Stimulated activated CD8-positive, alpha-beta memory T cell treated with anti-CD3 and anti-CD28 coated beads, Interleukin-4, amount 100 ng/mL, for 1 hour (primary cell): ENCODE measurements at regions not wholly inside any gene's neighbourhood (a gene's known extent, or its start where the extent isn't known, plus 50 kb on each side); places are given as distances from the start of the nearest gene placed in this dataset.

ENCODE experiments used
- DNase-seq, 2 donors: peaks; one replicate each; pipeline ENCODE4 v3.0.0-alpha.2; 2020; ENCODE audit warnings: low read depth in 2 of 2, low spot score in 1 of 2

GRCh38 chr1:5435414-5435813 is 556.8 kb downstream of the NPHP4 start:
- no peak for DNase-seq

GRCh38 chr1:5432436-5432835 is 559.8 kb downstream of the NPHP4 start:
- DNase-seq, result no peak

GRCh38 chr1:5430911-5431697 is 561.1 kb downstream of the NPHP4 start:
- DNase-seq, result no peak

GRCh38 chr1:5430136-5430535 is 562.1 kb downstream of the NPHP4 start:
- no peak for DNase-seq

GRCh38 chr1:5428351-5428750 is 563.9 kb downstream of the NPHP4 start:
- DNase-seq, result no peak

- no peak for DNase-seq
Observed at GRCh38 chr1:5427026-5427613, 565.1 kb downstream of the NPHP4 start.

GRCh38 chr1:5424802-5425703 is 567.2 kb downstream of the NPHP4 start:
- DNase-seq, result no peak

GRCh38 chr1:5423109-5423508 is 569.1 kb downstream of the NPHP4 start:
- DNase-seq, result peak in 1 of 2 donors; percentile 9

GRCh38 chr1:5419501-5419900 is 572.7 kb downstream of the NPHP4 start:
- no peak for DNase-seq

GRCh38 chr1:5416518-5416917 is 575.7 kb downstream of the NPHP4 start:
- no peak for DNase-seq

- no peak for DNase-seq
Observed at GRCh38 chr1:5415606-5416005, 576.6 kb downstream of the NPHP4 start.

- no peak for DNase-seq
Observed at GRCh38 chr1:5410652-5411051, 581.6 kb downstream of the NPHP4 start.

- DNase-seq, result no peak
Observed at GRCh38 chr1:5408401-5408800, 583.8 kb downstream of the NPHP4 start.

- no peak for DNase-seq
Observed at GRCh38 chr1:5405263-5405662, 587.0 kb downstream of the NPHP4 start.

- DNase-seq, result no peak
Observed at GRCh38 chr1:5404412-5405203, 587.6 kb downstream of the NPHP4 start.

GRCh38 chr1:5403935-5404334 is 588.3 kb downstream of the NPHP4 start:
- DNase-seq, result no peak

GRCh38 chr1:5402618-5403017 is 589.6 kb downstream of the NPHP4 start:
- DNase-seq, result no peak

GRCh38 chr1:5399771-5400170 is 592.5 kb downstream of the NPHP4 start:
- no peak for DNase-seq

- DNase-seq, result no peak
Observed at GRCh38 chr1:5396593-5396992, 595.6 kb downstream of the NPHP4 start.

GRCh38 chr1:5394111-5394510 is 598.1 kb downstream of the NPHP4 start:
- DNase-seq, result no peak

GRCh38 chr1:5393603-5394002 is 598.6 kb downstream of the NPHP4 start:
- no peak for DNase-seq
